Duodenal mucosa (tissue), 2 donors: ENCODE measurements at regions not wholly inside any gene's neighbourhood (a gene's known extent, or its start where the extent isn't known, plus 50 kb on each side); places are given as distances from the start of the nearest gene placed in this dataset.
"Not testable (repeated sequence)": the region's sequence is repeated elsewhere in the genome, so short reads cannot be mapped to it uniquely, and the experiment has no call there.

Experiments used
- H3K27ac ChIP-seq: one replicate; pipeline ENCODE4 v1.7.0; 2013; ENCODE audit warnings: low read depth, low read length
- H3K27me3 ChIP-seq, 2 donors: one replicate each; pipeline ENCODE4 v1.7.0; 2013; ENCODE audit warnings: low read length in 2 of 2, control low read depth in 1 of 2; ENCODE audit not compliant: insufficient read depth in 2 of 2, control insufficient read depth in 1 of 2
- H3K36me3 ChIP-seq, 2 donors: one replicate each; pipeline ENCODE4 v1.7.0; 2013; ENCODE audit warnings: low read length in 2 of 2, control low read depth in 1 of 2; ENCODE audit not compliant: insufficient read depth in 2 of 2, control insufficient read depth in 1 of 2
- H3K4me1 ChIP-seq, 2 donors: one replicate each; pipeline ENCODE4 v1.7.0; 2013; ENCODE audit warnings: low read length in 2 of 2, control low read depth in 1 of 2; ENCODE audit not compliant: insufficient read depth in 2 of 2, control insufficient read depth in 1 of 2
- H3K4me3 ChIP-seq, 2 donors: one replicate each; pipeline ENCODE4 v1.7.0; 2013; ENCODE audit warnings: low read length in 2 of 2, low read depth in 1 of 2
- H3K9ac ChIP-seq, 2 donors: one replicate each; pipeline ENCODE4 v1.7.0; 2013; ENCODE audit warnings: low read length in 2 of 2, low read depth in 1 of 2
- H3K9me3 ChIP-seq, 2 donors: one replicate each; pipeline ENCODE4 v1.7.0; 2013; ENCODE audit warnings: low read length in 2 of 2, control low read depth in 1 of 2; ENCODE audit not compliant: control insufficient read depth in 1 of 2

GRCh38 chr10:8172604-8173003 lies 118.1 kb downstream of the GATA3 start:
- Histone ChIP-seq H3K9me3 (peaks cover 4 to 14% of the 10 kb centered on the region in 2 donors), H3K9ac (no peak overlapping the region), H3K27ac (no peak overlapping the region), H3K36me3 (no peaks in the 10 kb centered on the region), H3K4me1 (no peaks in the 10 kb centered on the region), H3K27me3 (no peaks in the 10 kb centered on the region), H3K4me3 (no peak overlapping the region)

GRCh38 chr10:8173243-8173865 lies 118.9 kb downstream of the GATA3 start:
- Histone ChIP-seq H3K36me3 (no peaks in the 10 kb centered on the region), H3K9me3 (peaks cover 3 to 8% of the 10 kb centered on the region in 2 donors), H3K27ac (no peak overlapping the region), H3K4me1 (no peaks in the 10 kb centered on the region), H3K9ac (no peak overlapping the region), H3K27me3 (no peaks in the 10 kb centered on the region), H3K4me3 (no peak overlapping the region)

GRCh38 chr10:8173866-8174243 lies 119.4 kb downstream of the GATA3 start:
- no peaks in the 10 kb centered on the region for H3K4me1 ChIP-seq
- H3K36me3 ChIP-seq = no peaks in the 10 kb centered on the region
- peaks cover 0 to 3% of the 10 kb centered on the region in 2 donors for H3K9me3 ChIP-seq
- no peak overlapping the region for H3K27ac ChIP-seq
- no peaks in the 10 kb centered on the region for H3K27me3 ChIP-seq
- H3K9ac ChIP-seq = no peak overlapping the region
- no peak overlapping the region for H3K4me3 ChIP-seq

GRCh38 chr10:8174762-8175161 lies 120.3 kb downstream of the GATA3 start:
- no peak overlapping the region for H3K4me3 ChIP-seq
- no peaks in the 10 kb centered on the region for H3K9me3 ChIP-seq
- no peaks in the 10 kb centered on the region for H3K36me3 ChIP-seq
- H3K9ac ChIP-seq = no peak overlapping the region
- H3K4me1 ChIP-seq = no peaks in the 10 kb centered on the region
- no peak overlapping the region for H3K27ac ChIP-seq
- H3K27me3 ChIP-seq = no peaks in the 10 kb centered on the region

GRCh38 chr10:8177526-8177925 lies 123.0 kb downstream of the GATA3 start:
- H3K27me3 ChIP-seq, H3K27ac ChIP-seq, H3K4me1 ChIP-seq, H3K36me3 ChIP-seq, H3K9me3 ChIP-seq, H3K9ac ChIP-seq, H3K4me3 ChIP-seq: not testable (repeated sequence)

- not testable (repeated sequence) for H3K9me3 ChIP-seq, H3K36me3 ChIP-seq, H3K4me3 ChIP-seq, H3K27ac ChIP-seq, H3K9ac ChIP-seq, H3K27me3 ChIP-seq, H3K4me1 ChIP-seq
Measured at GRCh38 chr10:8179773-8180172, 125.3 kb downstream of the GATA3 start.

GRCh38 chr10:8180360-8181109 lies 126.0 kb downstream of the GATA3 start:
- H3K4me3 ChIP-seq = no peak overlapping the region
- H3K9me3 ChIP-seq = no peaks in the 10 kb centered on the region
- no peak overlapping the region for H3K9ac ChIP-seq
- H3K27me3 ChIP-seq = no peaks in the 10 kb centered on the region
- H3K36me3 ChIP-seq = no peaks in the 10 kb centered on the region
- H3K27ac ChIP-seq = no peak overlapping the region
- no peaks in the 10 kb centered on the region for H3K4me1 ChIP-seq

GRCh38 chr10:8181496-8182157 lies 127.1 kb downstream of the GATA3 start:
- H3K9ac ChIP-seq = no peak overlapping the region
- no peak overlapping the region for H3K4me3 ChIP-seq
- H3K9me3 ChIP-seq = no peaks in the 10 kb centered on the region
- no peaks in the 10 kb centered on the region for H3K4me1 ChIP-seq
- H3K27ac ChIP-seq = no peak overlapping the region
- no peaks in the 10 kb centered on the region for H3K27me3 ChIP-seq
- H3K36me3 ChIP-seq = no peaks in the 10 kb centered on the region

- H3K27ac ChIP-seq = no peak overlapping the region
- no peak overlapping the region for H3K4me3 ChIP-seq
- no peaks in the 10 kb centered on the region for H3K27me3 ChIP-seq
Measured at GRCh38 chr10:8182806-8183205, 128.3 kb downstream of the GATA3 start.

GRCh38 chr10:8183241-8183704 lies 128.8 kb downstream of the GATA3 start:
- no peaks in the 10 kb centered on the region for H3K9me3 ChIP-seq
- H3K36me3 ChIP-seq = no peaks in the 10 kb centered on the region
- no peak overlapping the region for H3K27ac ChIP-seq

More at GRCh38 chr10:8182806-8183205, 128.3 kb downstream of the GATA3 start:
- Histone ChIP-seq H3K4me1 (no peaks in the 10 kb centered on the region), H3K9ac (no peak overlapping the region), H3K36me3 (no peaks in the 10 kb centered on the region), H3K9me3 (no peaks in the 10 kb centered on the region)

More at GRCh38 chr10:8183241-8183704, 128.8 kb downstream of the GATA3 start:
- Histone ChIP-seq H3K27me3 (no peaks in the 10 kb centered on the region), H3K9ac (no peak overlapping the region), H3K4me1 (no peaks in the 10 kb centered on the region), H3K4me3 (no peak overlapping the region)
